ENCODE measurements at regions not wholly inside any gene's neighbourhood (a gene's known extent, or its start where the extent isn't known, plus 50 kb on each side); places are given as distances from the start of the nearest gene placed in this dataset.

GRCh38 chr9:88808019-88808656 is 183.1 kb upstream of the S1PR3 start:
- no peaks in the 10 kb centered on the region for H4K20me1 ChIP-seq (ENCODE audit: insufficient read depth, low read length)
- no peak overlapping the region for H3K9ac ChIP-seq (ENCODE audit: low read length)
- H3K27ac ChIP-seq (ENCODE audit: low read depth, low read length, poor library complexity, severe bottlenecking) = no peak overlapping the region
- TF ChIP-seq EZH2 (IDR thresholded peaks at IDR 0.05; ENCODE audit: borderline replicate concordance, low read length) = no peak
- TF ChIP-seq, protein P1, sequence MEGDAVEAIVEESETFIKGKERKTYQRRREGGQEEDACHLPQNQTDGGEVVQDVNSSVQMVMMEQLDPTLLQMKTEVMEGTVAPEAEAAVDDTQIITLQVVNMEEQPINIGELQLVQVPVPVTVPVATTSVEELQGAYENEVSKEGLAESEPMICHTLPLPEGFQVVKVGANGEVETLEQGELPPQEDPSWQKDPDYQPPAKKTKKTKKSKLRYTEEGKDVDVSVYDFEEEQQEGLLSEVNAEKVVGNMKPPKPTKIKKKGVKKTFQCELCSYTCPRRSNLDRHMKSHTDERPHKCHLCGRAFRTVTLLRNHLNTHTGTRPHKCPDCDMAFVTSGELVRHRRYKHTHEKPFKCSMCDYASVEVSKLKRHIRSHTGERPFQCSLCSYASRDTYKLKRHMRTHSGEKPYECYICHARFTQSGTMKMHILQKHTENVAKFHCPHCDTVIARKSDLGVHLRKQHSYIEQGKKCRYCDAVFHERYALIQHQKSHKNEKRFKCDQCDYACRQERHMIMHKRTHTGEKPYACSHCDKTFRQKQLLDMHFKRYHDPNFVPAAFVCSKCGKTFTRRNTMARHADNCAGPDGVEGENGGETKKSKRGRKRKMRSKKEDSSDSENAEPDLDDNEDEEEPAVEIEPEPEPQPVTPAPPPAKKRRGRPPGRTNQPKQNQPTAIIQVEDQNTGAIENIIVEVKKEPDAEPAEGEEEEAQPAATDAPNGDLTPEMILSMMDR (IDR thresholded peaks at IDR 0.05; ENCODE audit: low read length) = no peak
- peaks cover 29% of the 10 kb centered on the region for H3K4me1 ChIP-seq (ENCODE audit: insufficient read depth, low read length, severe bottlenecking)
- no peaks in the 10 kb centered on the region for H3K9me3 ChIP-seq (ENCODE audit: low read length)
- no peaks in the 10 kb centered on the region for H3K9me2 ChIP-seq (ENCODE audit: low read depth, low read length)
- no peak overlapping the region for H3K4me2 ChIP-seq (ENCODE audit: low read length)
- H3K36me3 ChIP-seq (ENCODE audit: insufficient read depth, low read length) = no peaks in the 10 kb centered on the region; the same call in 1 of the 2 replicates
- no peaks in the 10 kb centered on the region; the same call in 1 of the 2 replicates for H3K27me3 ChIP-seq (ENCODE audit: insufficient read depth, low read length)
- no peaks in the 10 kb centered on the region for H3F3A ChIP-seq (ENCODE audit: insufficient read depth, low read length)
- H3K4me3 ChIP-seq (ENCODE audit: low read depth, low read length, poor library complexity, severe bottlenecking) = no peak overlapping the region
- no peaks in the 10 kb centered on the region for H3K79me2 ChIP-seq (ENCODE audit: insufficient read depth, low read length)
- no peak overlapping the region for H2AFZ ChIP-seq (ENCODE audit: low read length)

- no peak overlapping the region for H3K4me2 ChIP-seq (ENCODE audit: low read length)
- peak overlapping the region; percentile 63; the same call in 1 of the 2 replicates for H2AFZ ChIP-seq (ENCODE audit: low read length)
Measured at GRCh38 chr9:88808761-88809354, 182.4 kb upstream of the S1PR3 start.

GRCh38 chr9:88809355-88810161 is 181.7 kb upstream of the S1PR3 start:
- Histone ChIP-seq H4K20me1 (ENCODE audit: insufficient read depth, low read length) (no peaks in the 10 kb centered on the region), H3K27me3 (ENCODE audit: insufficient read depth, low read length) (no peaks in the 10 kb centered on the region), H3K9me2 (ENCODE audit: low read depth, low read length) (no peaks in the 10 kb centered on the region), H3K4me3 (ENCODE audit: low read depth, low read length, poor library complexity, severe bottlenecking) (no peak overlapping the region), H3K27ac (ENCODE audit: low read depth, low read length, poor library complexity, severe bottlenecking) (no peak overlapping the region), H3K9me3 (ENCODE audit: low read length) (no peaks in the 10 kb centered on the region), H3F3A (ENCODE audit: insufficient read depth, low read length) (no peaks in the 10 kb centered on the region), H3K79me2 (ENCODE audit: insufficient read depth, low read length) (no peaks in the 10 kb centered on the region), H3K9ac (ENCODE audit: low read length) (no peak overlapping the region), H3K4me2 (ENCODE audit: low read length) (no peak overlapping the region), H2AFZ (ENCODE audit: low read length) (peak overlapping the region; percentile 63; the same call in 1 of the 2 replicates), H3K4me1 (ENCODE audit: insufficient read depth, low read length, severe bottlenecking) (peaks cover 32% of the 10 kb centered on the region), H3K36me3 (ENCODE audit: insufficient read depth, low read length) (no peaks in the 10 kb centered on the region; the same call in 1 of the 2 replicates)
- TF ChIP-seq, protein P1 (IDR thresholded peaks at IDR 0.05; ENCODE audit: low read length) = no peak
- TF ChIP-seq EZH2 (IDR thresholded peaks at IDR 0.05; ENCODE audit: borderline replicate concordance, low read length) = no peak

More at GRCh38 chr9:88808761-88809354, 182.4 kb upstream of the S1PR3 start:
- Histone ChIP-seq H3K9ac (ENCODE audit: low read length) (no peak overlapping the region), H4K20me1 (ENCODE audit: insufficient read depth, low read length) (no peaks in the 10 kb centered on the region), H3K9me3 (ENCODE audit: low read length) (no peaks in the 10 kb centered on the region), H3K79me2 (ENCODE audit: insufficient read depth, low read length) (no peaks in the 10 kb centered on the region), H3F3A (ENCODE audit: insufficient read depth, low read length) (no peaks in the 10 kb centered on the region), H3K4me1 (ENCODE audit: insufficient read depth, low read length, severe bottlenecking) (peaks cover 34% of the 10 kb centered on the region), H3K4me3 (ENCODE audit: low read depth, low read length, poor library complexity, severe bottlenecking) (no peak overlapping the region), H3K9me2 (ENCODE audit: low read depth, low read length) (no peaks in the 10 kb centered on the region), H3K27ac (ENCODE audit: low read depth, low read length, poor library complexity, severe bottlenecking) (no peak overlapping the region), H3K36me3 (ENCODE audit: insufficient read depth, low read length) (no peaks in the 10 kb centered on the region; the same call in 1 of the 2 replicates), H3K27me3 (ENCODE audit: insufficient read depth, low read length) (no peaks in the 10 kb centered on the region)
- TF ChIP-seq, protein P1 (IDR thresholded peaks at IDR 0.05; ENCODE audit: low read length) = no peak
- no peak for TF ChIP-seq EZH2 (IDR thresholded peaks at IDR 0.05; ENCODE audit: borderline replicate concordance, low read length)

Data from OCI-LY1 (cell line).